Activated T-cell treated with anti-CD3 and anti-CD28 coated beads, Interleukin-2, amount 50 U/mL, for 1 hour (primary cell): ENCODE measurements at regions not wholly inside any gene's neighbourhood (a gene's known extent, or its start where the extent isn't known, plus 50 kb on each side); places are given as distances from the start of the nearest gene placed in this dataset.

Source experiments
- DNase-seq: peaks from one replicate; pipeline ENCODE4 v3.0.0-alpha.2; 2020

- DNase-seq = no peak
Measured at GRCh38 chr11:122398167-122398566, 257.4 kb upstream of the UBASH3B start.

- no peak for DNase-seq
Measured at GRCh38 chr11:122395282-122395681, 260.2 kb upstream of the UBASH3B start.

GRCh38 chr11:122394313-122394712 lies 261.2 kb upstream of the UBASH3B start:
- no peak for DNase-seq

GRCh38 chr11:122393209-122393860 lies 262.2 kb upstream of the UBASH3B start:
- no peak for DNase-seq

- no peak for DNase-seq
Measured at GRCh38 chr11:122392508-122392907, 263.0 kb upstream of the UBASH3B start.

- no peak for DNase-seq
Measured at GRCh38 chr11:122391049-122391448, 264.5 kb upstream of the UBASH3B start.

- DNase-seq = no peak
Measured at GRCh38 chr11:122383186-122383585, 267.2 kb upstream of the BLID start.

GRCh38 chr11:122375687-122376399 lies 259.8 kb upstream of the BLID start:
- no peak for DNase-seq

GRCh38 chr11:122368796-122369195 lies 252.8 kb upstream of the BLID start:
- DNase-seq = no peak

- no peak for DNase-seq
Measured at GRCh38 chr11:122367809-122368231, 251.8 kb upstream of the BLID start.

GRCh38 chr11:122365610-122366360 lies 249.8 kb upstream of the BLID start:
- DNase-seq = no peak

- DNase-seq = no peak
Measured at GRCh38 chr11:122363296-122363695, 247.3 kb upstream of the BLID start.

GRCh38 chr11:122362381-122362780 lies 246.4 kb upstream of the BLID start:
- no peak for DNase-seq

GRCh38 chr11:122360875-122361274 lies 244.9 kb upstream of the BLID start:
- DNase-seq = no peak

GRCh38 chr11:122359081-122359571 lies 243.1 kb upstream of the BLID start:
- DNase-seq = no peak

GRCh38 chr11:122358292-122358691 lies 242.3 kb upstream of the BLID start:
- DNase-seq = no peak

GRCh38 chr11:122355968-122356367 lies 240.0 kb upstream of the BLID start:
- no peak for DNase-seq

GRCh38 chr11:122354025-122354697 lies 238.1 kb upstream of the BLID start:
- DNase-seq = no peak

GRCh38 chr11:122353561-122353960 lies 237.5 kb upstream of the BLID start:
- no peak for DNase-seq

GRCh38 chr11:122348659-122349409 lies 232.8 kb upstream of the BLID start:
- DNase-seq = no peak

GRCh38 chr11:122346006-122346405 lies 230.0 kb upstream of the BLID start:
- no peak for DNase-seq

GRCh38 chr11:122345586-122345985 lies 229.6 kb upstream of the BLID start:
- no peak for DNase-seq
